NT2/D1 (cell line): ENCODE measurements at regions not wholly inside any gene's neighbourhood (a gene's known extent, or its start where the extent isn't known, plus 50 kb on each side); places are given as distances from the start of the nearest gene placed in this dataset.

Experiments used
- DNase-seq: peaks from one replicate; pipeline ENCODE4 v3.0.0-alpha.2; 2011; ENCODE audit warnings: low read depth, low spot score
- H3K27me3 ChIP-seq: 2 replicates; pipeline ENCODE4 v1.6.0; 2011; ENCODE audit warnings: mild to moderate bottlenecking; ENCODE audit not compliant: insufficient read length, insufficient read depth
- H3K36me3 ChIP-seq: 2 replicates; pipeline ENCODE4 v1.6.1; 2011; ENCODE audit warnings: mild to moderate bottlenecking, low read length, mixed read lengths; ENCODE audit not compliant: insufficient read depth, insufficient read length
- H3K4me1 ChIP-seq: 2 replicates; pipeline ENCODE4 v1.5.1; 2011; ENCODE audit not compliant: insufficient read depth, insufficient read length
- H3K4me3 ChIP-seq: 2 replicates; pipeline ENCODE4 v1.5.1; 2011; ENCODE audit warnings: low read depth; ENCODE audit not compliant: insufficient read length
- H3K9ac ChIP-seq: 2 replicates; pipeline ENCODE4 v1.6.0; 2011; ENCODE audit warnings: low read depth; ENCODE audit not compliant: insufficient read length
- H3K9me3 ChIP-seq: 2 replicates; pipeline ENCODE4 v1.5.1; 2011; ENCODE audit warnings: mild to moderate bottlenecking, low read length; ENCODE audit not compliant: insufficient read depth
- SUZ12 ChIP-seq: IDR thresholded peaks from 2 replicates; pipeline ENCODE4 v1.6.1; 2011; ENCODE audit not compliant: insufficient read length, insufficient read depth; ENCODE audit errors: extremely low read depth
- YY1 ChIP-seq: IDR thresholded peaks from 2 replicates; pipeline ENCODE4 v1.6.1; 2011; ENCODE audit not compliant: insufficient read length, insufficient read depth
- ZNF274 ChIP-seq: IDR thresholded peaks from 2 replicates; pipeline ENCODE4 v1.6.1; 2011; ENCODE audit warnings: mild to moderate bottlenecking, low read depth, low read length

DNA sequence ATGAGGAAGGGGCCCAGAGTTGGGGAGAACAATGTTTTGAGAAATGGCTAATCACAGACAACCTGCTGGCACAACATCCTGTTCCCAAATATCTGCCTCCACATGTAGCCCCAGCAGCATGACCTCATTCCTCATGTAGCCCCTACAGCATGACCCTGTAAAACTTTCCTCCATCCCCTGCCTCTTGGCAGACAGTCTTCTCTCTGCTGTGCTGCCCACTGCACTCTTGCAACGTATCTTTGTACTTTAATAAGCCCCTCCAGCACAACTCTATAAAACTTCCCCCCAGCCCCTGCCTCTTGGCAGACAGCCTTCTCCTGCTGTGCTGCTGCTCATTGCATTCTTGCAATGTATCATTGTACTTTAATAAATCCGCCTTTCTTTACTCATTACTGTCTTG is 278.8 kb downstream of the HDGFL1 start:
- no peak for TF ChIP-seq SUZ12
- no peak for TF ChIP-seq ZNF274
- no peak for TF ChIP-seq YY1
- Histone ChIP-seq H3K27me3 (no peaks in the 10 kb centered on the region), H3K4me1 (no peaks in the 10 kb centered on the region), H3K9ac (no peak overlapping the region), H3K4me3 (no peak overlapping the region), H3K36me3 (no peaks in the 10 kb centered on the region), H3K9me3 (no peaks in the 10 kb centered on the region)
- no peak for DNase-seq

- no peak overlapping the region for H3K9ac ChIP-seq
- TF ChIP-seq ZNF274: no peak
- no peak for TF ChIP-seq YY1
- TF ChIP-seq SUZ12: no peak
- H3K4me1 ChIP-seq: no peaks in the 10 kb centered on the region
- no peak overlapping the region for H3K4me3 ChIP-seq
- H3K27me3 ChIP-seq: no peaks in the 10 kb centered on the region
- H3K9me3 ChIP-seq: no peaks in the 10 kb centered on the region
- no peak for DNase-seq
- no peaks in the 10 kb centered on the region for H3K36me3 ChIP-seq
These were observed 280.6 kb downstream of the HDGFL1 start for GRCh38 chr6:22849921-22850320.

DNA sequence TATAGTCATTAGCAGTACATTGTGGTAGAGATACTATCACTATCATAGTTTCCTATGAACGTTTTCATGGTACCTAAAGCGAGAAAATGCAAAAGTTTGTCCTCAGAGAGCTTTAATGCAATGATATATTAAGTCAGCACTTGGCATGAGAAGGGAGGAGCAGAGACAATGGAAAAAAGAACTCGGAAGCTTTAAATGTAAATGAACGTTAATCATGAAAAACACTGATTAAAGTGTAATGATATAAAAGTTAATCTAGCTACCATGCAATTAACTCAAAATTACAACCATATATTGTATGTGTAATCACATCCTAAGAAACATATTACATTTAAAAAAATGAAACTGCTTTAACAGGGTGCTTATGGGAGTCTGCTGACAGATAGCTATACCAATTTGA is 282.7 kb downstream of the HDGFL1 start:
- DNase-seq: no peak
- H3K9me3 ChIP-seq: no peaks in the 10 kb centered on the region
- H3K4me3 ChIP-seq: no peak overlapping the region
- no peaks in the 10 kb centered on the region for H3K36me3 ChIP-seq
- H3K27me3 ChIP-seq: no peaks in the 10 kb centered on the region
- no peak overlapping the region for H3K9ac ChIP-seq
- no peaks in the 10 kb centered on the region for H3K4me1 ChIP-seq
- TF ChIP-seq YY1 (no peak), ZNF274 (no peak), SUZ12 (no peak)

- DNase-seq: no peak
- peaks cover 21% of the 10 kb centered on the region for H3K9me3 ChIP-seq
- H3K9ac ChIP-seq: no peak overlapping the region
- no peak overlapping the region for H3K4me3 ChIP-seq
- TF ChIP-seq ZNF274: no peak
- TF ChIP-seq SUZ12: no peak
- TF ChIP-seq YY1: no peak
- peaks cover 5% of the 10 kb centered on the region for H3K27me3 ChIP-seq
- no peaks in the 10 kb centered on the region for H3K4me1 ChIP-seq
- no peaks in the 10 kb centered on the region for H3K36me3 ChIP-seq
These were observed 304.3 kb downstream of the HDGFL1 start for GRCh38 chr6:22873513-22874136.

- Histone ChIP-seq H3K27me3 (peaks cover 5% of the 10 kb centered on the region), H3K9ac (no peak overlapping the region), H3K4me3 (no peak overlapping the region), H3K36me3 (no peaks in the 10 kb centered on the region), H3K9me3 (peaks cover 21% of the 10 kb centered on the region), H3K4me1 (no peaks in the 10 kb centered on the region)
- no peak for DNase-seq
- TF ChIP-seq SUZ12 (no peak), YY1 (no peak)
These were observed 306.5 kb downstream of the HDGFL1 start for GRCh38 chr6:22875845-22876244.

- Histone ChIP-seq H3K4me1 (no peaks in the 10 kb centered on the region), H3K9me3 (peaks cover 21% of the 10 kb centered on the region)
- peak; percentile 18 for DNase-seq
These were observed 308.9 kb downstream of the HDGFL1 start for GRCh38 chr6:22878324-22878701.

DNA sequence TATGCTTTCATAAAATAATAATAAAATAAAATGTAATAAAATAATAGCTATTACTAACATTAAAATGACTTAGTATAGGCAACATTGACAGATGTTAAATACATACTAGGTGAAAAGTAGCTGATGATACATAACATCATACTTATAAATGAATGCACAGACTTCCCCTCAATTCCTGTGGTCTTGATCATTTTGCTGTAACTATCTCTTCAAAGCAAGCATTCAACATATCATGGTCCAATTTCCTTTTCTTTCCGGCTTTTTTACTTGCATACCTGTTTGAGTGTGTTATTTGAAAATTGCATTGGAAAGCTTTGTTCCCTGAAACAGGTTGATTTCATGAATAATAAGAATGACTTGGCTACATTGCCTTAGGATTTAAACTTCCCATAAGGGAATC is 309.3 kb downstream of the HDGFL1 start:
- peaks cover 21% of the 10 kb centered on the region for H3K9me3 ChIP-seq
- TF ChIP-seq SUZ12 (no peak), YY1 (no peak), ZNF274 (no peak)

More at GRCh38 chr6:22878324-22878701, 308.9 kb downstream of the HDGFL1 start:
- H3K4me3 ChIP-seq: no peak overlapping the region
- TF ChIP-seq YY1 (no peak), ZNF274 (no peak), SUZ12 (no peak)
- no peaks in the 10 kb centered on the region for H3K27me3 ChIP-seq
- H3K36me3 ChIP-seq: no peaks in the 10 kb centered on the region
- H3K9ac ChIP-seq: no peak overlapping the region

More for the DNA sequence above, 309.3 kb downstream of the HDGFL1 start:
- H3K27me3 ChIP-seq: no peaks in the 10 kb centered on the region
- DNase-seq: no peak
- no peaks in the 10 kb centered on the region for H3K4me1 ChIP-seq
- H3K4me3 ChIP-seq: no peak overlapping the region
- H3K9ac ChIP-seq: no peak overlapping the region
- H3K36me3 ChIP-seq: no peaks in the 10 kb centered on the region
